GM12878 (cell line): ENCODE measurements at regions not wholly inside any gene's neighbourhood (a gene's known extent, or its start where the extent isn't known, plus 50 kb on each side); places are given as distances from the start of the nearest gene placed in this dataset.

Experiments
- ATAC-seq: fragments of 200-7000 bp; cut with Tn5 transposase; 3 replicates; pipeline ENCODE4 v1.9.1; 2020; ENCODE audit warnings: mild to moderate bottlenecking, moderate library complexity
- BruUV-seq: library from RNA; stranded (reverse); fragments of 400-500 nt; replicated peaks from 2 replicates; lab custom pipeline; 2021; lab: Mats Ljungman, UMichigan
- CTCF ChIA-PET: fragments of 300-600 bp; sonication (Branson Sonifier 250); formaldehyde crosslinking; extraction: SDS; loops from one replicate; lab custom pipeline; 2021; ENCODE audit warnings: inconsistent platforms; lab: Yijun Ruan, JAX
- POLR2A ChIA-PET: fragments of 350-600 bp; formaldehyde crosslinking; extraction: SDS; loops from one replicate; lab custom pipeline; 2021; ENCODE audit warnings: inconsistent platforms; lab: Charles Lee
- RAD21 ChIA-PET: fragments of 300-600 bp; sonication (Branson Sonifier 250); formaldehyde crosslinking; loops from one replicate; lab custom pipeline; 2023; ENCODE audit warnings: antibody characterized with exemption; ENCODE audit not compliant: unreplicated experiment; lab: Charles Lee
- SMC1A ChIA-PET: fragments of 300-600 bp; sonication (Branson Sonifier 250); formaldehyde crosslinking; loops from one replicate; lab custom pipeline; 2023; ENCODE audit not compliant: unreplicated experiment, uncharacterized antibody; lab: Charles Lee
- DNase-seq: peaks from one replicate; pipeline ENCODE4 v3.0.0-alpha.2; 2011; ENCODE audit warnings: low read depth, low spot score
- FAIRE-seq: peaks from 3 replicates; lab custom pipeline; 2011; peaks lifted over from hg19 to GRCh38; lab: Jason Lieb, UNC
- H2AFZ ChIP-seq: 2 replicates; pipeline ENCODE4 v1.6.0; 2011; ENCODE audit warnings: low read depth, low read length, control low read depth; ENCODE audit not compliant: control insufficient read depth
- H3K27ac ChIP-seq: 2 replicates; pipeline ENCODE4 v1.5.1; 2011; ENCODE audit warnings: control low read depth; ENCODE audit not compliant: control insufficient read depth, insufficient read depth
- H3K27me3 ChIP-seq, 2 experiments: replicated peaks in 1 of 2; 2 replicates each; pipeline versions ENCODE4 v1.6.0 to v1.6.1; 2011; ENCODE audit warnings: low read length in 1 of 2; ENCODE audit not compliant: control insufficient read depth in 2 of 2, insufficient read depth in 2 of 2
- H3K36me3 ChIP-seq, 2 experiments: 2 replicates each; pipeline ENCODE4 v1.5.1; 2011; ENCODE audit warnings: low read length in 1 of 2; ENCODE audit not compliant: control insufficient read depth in 2 of 2, insufficient read depth in 2 of 2
- H3K4me1 ChIP-seq: 2 replicates; pipeline ENCODE4 v1.6.1; 2011; ENCODE audit warnings: mild to moderate bottlenecking, low read length, moderate library complexity, mixed read lengths; ENCODE audit not compliant: control insufficient read depth, insufficient read depth
- H3K4me2 ChIP-seq: 2 replicates; pipeline ENCODE4 v1.6.0; 2011; ENCODE audit warnings: control low read depth; ENCODE audit not compliant: control insufficient read depth, insufficient read depth
- H3K4me3 ChIP-seq: fragments of 200-600 bp; sonication (generic); 2 replicates; pipeline ENCODE4 v1.5.1; 2016
- H3K79me2 ChIP-seq: 2 replicates; pipeline ENCODE4 v1.6.0; 2011; ENCODE audit warnings: low read length; ENCODE audit not compliant: control insufficient read depth, insufficient read depth
- H3K9ac ChIP-seq: 2 replicates; pipeline ENCODE4 v1.8.0; 2011; ENCODE audit warnings: low read length, control low read depth, mixed read lengths; ENCODE audit not compliant: control insufficient read depth, insufficient read depth
- H3K9me3 ChIP-seq: replicated peaks from 3 replicates; pipeline ENCODE4 v1.5.1; 2011; ENCODE audit warnings: mild to moderate bottlenecking, low read length; ENCODE audit not compliant: control insufficient read depth, insufficient read depth
- H4K20me1 ChIP-seq: 2 replicates; pipeline ENCODE4 v1.6.0; 2011; ENCODE audit not compliant: control insufficient read depth, insufficient read depth
- BCL11A ChIP-seq: IDR thresholded peaks from 2 replicates; pipeline ENCODE4 v1.6.1; 2011; ENCODE audit warnings: low read depth, low read length
- CBX5 ChIP-seq: sonication (generic); IDR thresholded peaks from 2 replicates; pipeline ENCODE4 v1.6.1; 2016; ENCODE audit warnings: low read depth, moderate library complexity, mild to moderate bottlenecking, inconsistent platforms
- DPF2 ChIP-seq: fragments of 450-650 bp; IDR thresholded peaks from 2 replicates; pipeline ENCODE4 v1.6.1; 2017; ENCODE audit warnings: mild to moderate bottlenecking
- ELK1 ChIP-seq: IDR thresholded peaks from 2 replicates; pipeline ENCODE4 v1.6.1; 2012; ENCODE audit warnings: low read depth, low read length, improper control_type of control experiment
- ESRRA ChIP-seq: IDR thresholded peaks from 2 replicates; pipeline ENCODE4 v1.6.1; 2012; ENCODE audit warnings: mild to moderate bottlenecking, low read length, improper control_type of control experiment
- GABPA ChIP-seq: IDR thresholded peaks from 2 replicates; pipeline ENCODE4 v1.6.1; 2014; ENCODE audit warnings: antibody characterized with exemption, low read depth, mild to moderate bottlenecking, inconsistent platforms
- HSF1 ChIP-seq: fragments of 150-350 bp; IDR thresholded peaks from 2 replicates; pipeline ENCODE4 v1.6.1; 2014; ENCODE audit warnings: mild to moderate bottlenecking, low read depth, low read length
- KLF5 ChIP-seq: fragments of 450-650 bp; IDR thresholded peaks from 2 replicates; pipeline ENCODE4 v1.6.1; 2014; ENCODE audit warnings: mild to moderate bottlenecking; ENCODE audit not compliant: partially characterized antibody
- NFYB ChIP-seq: IDR thresholded peaks from 2 replicates; pipeline ENCODE4 v1.6.1; 2011; ENCODE audit warnings: low read depth, mild to moderate bottlenecking, low read length, improper control_type of control experiment, moderate library complexity; ENCODE audit not compliant: insufficient read depth
- PAX5 ChIP-seq: IDR thresholded peaks from 2 replicates; pipeline ENCODE4 v1.6.1; 2011; ENCODE audit warnings: low read depth, low read length, borderline replicate concordance
- PML ChIP-seq: IDR thresholded peaks from 2 replicates; pipeline ENCODE4 v1.6.1; 2012; ENCODE audit warnings: low read length, inconsistent platforms
- RELA ChIP-seq: fragments of 450-650 bp; IDR thresholded peaks from 2 replicates; pipeline ENCODE4 v1.8.0; 2014; ENCODE audit warnings: borderline replicate concordance; ENCODE audit not compliant: partially characterized antibody
- SMC3 ChIP-seq: IDR thresholded peaks from 2 replicates; pipeline ENCODE4 v1.6.1; 2011; ENCODE audit warnings: low read length, improper control_type of control experiment, borderline replicate concordance
- STAT3 ChIP-seq: IDR thresholded peaks from 2 replicates; pipeline ENCODE4 v1.6.1; 2011; ENCODE audit warnings: low read depth, low read length, improper control_type of control experiment
- ZNF217 ChIP-seq: fragments of 450-650 bp; IDR thresholded peaks from 2 replicates; pipeline ENCODE4 v1.6.1; 2017; ENCODE audit warnings: antibody characterized with exemption, mild to moderate bottlenecking
- ZNF622 ChIP-seq: fragments of 450-650 bp; IDR thresholded peaks from 2 replicates; pipeline ENCODE4 v1.6.1; 2017; ENCODE audit warnings: mild to moderate bottlenecking, inconsistent platforms
- WGBS: methylation state at CpG from one replicate; pipeline ENCODE4 v1.1.6; 2016; ENCODE audit warnings: low lambda C conversion rate; ENCODE audit not compliant: insufficient replicate concordance, insufficient coverage; ENCODE audit errors: missing lambda C conversion rate; 5-methylcytosine and 5-hydroxymethylcytosine counted together
- in situ Hi-C: fragments of 300-500 bp; cut with MboI; formaldehyde crosslinking; loops from 9 replicates; pipeline ENCODE4 v1.14.3; 2018; ENCODE audit warnings: mixed read lengths
- intact Hi-C: fragments of 100-400 bp; cut with micrococcal nuclease; formaldehyde crosslinking; loops from one replicate; pipeline ENCODE4 v1.14.2; 2022; ENCODE audit not compliant: unreplicated experiment

- TF ChIP-seq GABPA (no peak), ELK1 (no peak), KLF5 (no peak), PAX5 (no peak)
Measured at GRCh38 chr9:116007824-116008223, 145.8 kb upstream of the PAPPA start (continued).

- ChIA-PET RAD21 (no interaction called here), SMC1A (no interaction called here), POLR2A (no interaction called here), CTCF (no interaction called here)
- TF ChIP-seq ESRRA (no peak), SMC3 (no peak), DPF2 (no peak), BCL11A (no peak), HSF1 (no peak), STAT3 (no peak), PAX5 (no peak), GABPA (no peak), ZNF622 (no peak), PML (no peak), CBX5 (no peak), RELA (no peak), NFYB (no peak), ZNF217 (no peak)
- H3K4me1 ChIP-seq = no peaks in the 10 kb centered on the region
- intact Hi-C loops = loop anchor here (10.0 kb wide), 1 partner anchor 413 kb away; no protein-coding TSS in a partner anchor
- in situ Hi-C loops = no loop called here
- H3K4me2 ChIP-seq = no peak overlapping the region
- no peaks in the 10 kb centered on the region for H3K27me3 ChIP-seq
- WGBS = 35% methylated on average over 5 of the region's 5 CpGs
- H2AFZ ChIP-seq = no peak overlapping the region
- H3K9ac ChIP-seq = no peak overlapping the region
- no peaks in the 10 kb centered on the region for H4K20me1 ChIP-seq
- DNase-seq = no peak
- no peak for FAIRE-seq
- H3K9me3 ChIP-seq = no peaks in the 10 kb centered on the region
- BruUV-seq = no TSS peak
- H3K4me3 ChIP-seq = no peak overlapping the region
- no peaks in the 10 kb centered on the region for H3K36me3 ChIP-seq
- no peak overlapping the region for H3K27ac ChIP-seq
- H3K79me2 ChIP-seq = no peaks in the 10 kb centered on the region
- no peak for ATAC-seq
Measured at GRCh38 chr9:116008278-116008677, 145.3 kb upstream of the PAPPA start.
